Endodermal cell (in vitro differentiated cells): ENCODE measurements at regions not wholly inside any gene's neighbourhood (a gene's known extent, or its start where the extent isn't known, plus 50 kb on each side); places are given as distances from the start of the nearest gene placed in this dataset.

Experiments
- DNase-seq: peaks from one replicate; pipeline ENCODE4 v3.0.0-alpha.2; 2017
- H3K27ac ChIP-seq: 2 replicates; pipeline ENCODE4 v1.5.1; 2013; ENCODE audit warnings: mild to moderate bottlenecking, low read depth, low read length, moderate library complexity
- H3K27me3 ChIP-seq: 2 replicates; pipeline ENCODE4 v1.6.1; 2013; ENCODE audit warnings: mild to moderate bottlenecking, low read length, moderate library complexity; ENCODE audit not compliant: insufficient read depth, control insufficient read depth, poor library complexity, severe bottlenecking
- H3K36me3 ChIP-seq: 2 replicates; pipeline ENCODE4 v1.7.0; 2013; ENCODE audit warnings: mild to moderate bottlenecking, low read length, moderate library complexity; ENCODE audit not compliant: control insufficient read depth, insufficient read depth
- H3K4me1 ChIP-seq: one replicate; pipeline ENCODE4 v1.7.0; 2013; ENCODE audit warnings: low read length; ENCODE audit not compliant: control insufficient read depth, insufficient read depth
- H3K4me3 ChIP-seq: 2 replicates; pipeline ENCODE4 v1.5.1; 2013; ENCODE audit warnings: mild to moderate bottlenecking, low read length, moderate library complexity
- H3K9ac ChIP-seq: 2 replicates; pipeline ENCODE4 v1.6.1; 2013; ENCODE audit warnings: mild to moderate bottlenecking, low read length, moderate library complexity; ENCODE audit not compliant: poor library complexity, severe bottlenecking; ENCODE audit errors: extremely low read depth
- H3K9me3 ChIP-seq: 2 replicates; pipeline ENCODE4 v1.6.1; 2013; ENCODE audit warnings: mild to moderate bottlenecking, low read length, moderate library complexity; ENCODE audit not compliant: control insufficient read depth
- H3K27ac Mint-ChIP-seq: 2 replicates; pipeline ENCODE4 v1.8.0; 2020; ENCODE audit warnings: mixed read lengths
- H3K27me3 Mint-ChIP-seq: 2 replicates; pipeline ENCODE4 v1.8.0; 2021; ENCODE audit warnings: mild to moderate bottlenecking, mixed read lengths; ENCODE audit not compliant: insufficient read depth
- H3K36me3 Mint-ChIP-seq: 2 replicates; pipeline ENCODE4 v1.8.0; 2020; ENCODE audit warnings: low read depth, mixed read lengths
- H3K4me1 Mint-ChIP-seq: 2 replicates; pipeline ENCODE4 v1.8.0; 2020; ENCODE audit warnings: mixed read lengths
- H3K4me3 Mint-ChIP-seq: 2 replicates; pipeline ENCODE4 v1.8.0; 2020; ENCODE audit warnings: mild to moderate bottlenecking, moderate library complexity, mixed read lengths
- H3K9me3 Mint-ChIP-seq: 2 replicates; pipeline ENCODE4 v1.8.0; 2020; ENCODE audit warnings: mild to moderate bottlenecking, mixed read lengths
- CTCF ChIP-seq: fragments of 200-600 bp; sonication (generic); conservative IDR thresholded peaks from 2 replicates; pipeline ENCODE4 v1.5.0; 2021; ENCODE audit warnings: antibody characterized with exemption, mild to moderate bottlenecking
- WGBS, 2 experiments: methylation state at CpG; one replicate each; pipeline versions ENCODE4 v1.1.5 to v1.1.7; 2013; ENCODE audit warnings: missing lambda C conversion rate in 2 of 2, mixed read lengths in 1 of 2; ENCODE audit not compliant: insufficient coverage in 1 of 2, insufficient read length in 1 of 2; 5-methylcytosine and 5-hydroxymethylcytosine counted together

DNA sequence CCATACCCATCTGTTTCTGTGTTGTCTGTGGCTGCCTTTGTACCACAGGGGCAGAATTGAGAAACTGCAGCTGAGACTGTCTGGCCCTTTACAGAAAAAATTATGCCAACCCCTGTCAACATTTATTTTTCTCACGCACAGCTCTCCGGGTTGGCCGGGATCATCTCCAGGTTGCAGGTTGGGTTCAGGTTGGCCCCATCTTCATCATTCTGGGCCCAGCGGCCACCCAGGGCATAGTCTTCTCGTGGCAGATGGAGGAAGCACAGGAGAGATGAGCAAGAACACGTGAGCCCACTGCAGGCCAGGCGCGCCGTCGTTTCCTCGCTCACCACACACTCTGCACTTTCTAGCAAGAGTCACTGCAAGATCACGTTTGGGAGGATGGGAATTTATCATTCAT is 66.1 kb upstream of the SEC14L1 start:
- no peaks in the 10 kb centered on the region for H3K36me3 ChIP-seq
- no peak overlapping the region for H3K27ac ChIP-seq
- H3K4me3 Mint-ChIP-seq: no peak overlapping the region
- H3K4me1 ChIP-seq: no peaks in the 10 kb centered on the region
- H3K9me3 ChIP-seq: no peaks in the 10 kb centered on the region
- H3K36me3 Mint-ChIP-seq: no peaks in the 10 kb centered on the region
- no peak overlapping the region for H3K4me3 ChIP-seq
- DNase-seq: no peak
- peaks cover 10% of the 10 kb centered on the region for H3K27me3 ChIP-seq
- no peaks in the 10 kb centered on the region for H3K4me1 Mint-ChIP-seq
- H3K27ac Mint-ChIP-seq: no peak overlapping the region
- TF ChIP-seq CTCF: no peak
- H3K9ac ChIP-seq: no peak overlapping the region
- peaks cover 7% of the 10 kb centered on the region for H3K27me3 Mint-ChIP-seq
- H3K9me3 Mint-ChIP-seq: no peaks in the 10 kb centered on the region
- WGBS, 2 experiments: 86 to 92% methylated on average over 12 of the region's 12 CpGs

GRCh38 chr17:77076124-77076830 is 64.5 kb upstream of the SEC14L1 start:
- no peak for DNase-seq
- no peaks in the 10 kb centered on the region for H3K4me1 Mint-ChIP-seq
- no peaks in the 10 kb centered on the region for H3K9me3 ChIP-seq
- no peaks in the 10 kb centered on the region for H3K36me3 Mint-ChIP-seq
- H3K27me3 ChIP-seq: peaks cover 10% of the 10 kb centered on the region
- no peak overlapping the region for H3K4me3 ChIP-seq
- no peaks in the 10 kb centered on the region for H3K9me3 Mint-ChIP-seq
- TF ChIP-seq CTCF: no peak
- H3K9ac ChIP-seq: no peak overlapping the region
- H3K36me3 ChIP-seq: no peaks in the 10 kb centered on the region
- H3K27ac Mint-ChIP-seq: no peak overlapping the region
- 74 to 77% methylated on average over 9 to 14 of the region's 14 CpGs for WGBS, 2 experiments
- H3K4me3 Mint-ChIP-seq: no peak overlapping the region
- no peak overlapping the region for H3K27ac ChIP-seq
- H3K4me1 ChIP-seq: no peaks in the 10 kb centered on the region
- peaks cover 7% of the 10 kb centered on the region for H3K27me3 Mint-ChIP-seq

DNA sequence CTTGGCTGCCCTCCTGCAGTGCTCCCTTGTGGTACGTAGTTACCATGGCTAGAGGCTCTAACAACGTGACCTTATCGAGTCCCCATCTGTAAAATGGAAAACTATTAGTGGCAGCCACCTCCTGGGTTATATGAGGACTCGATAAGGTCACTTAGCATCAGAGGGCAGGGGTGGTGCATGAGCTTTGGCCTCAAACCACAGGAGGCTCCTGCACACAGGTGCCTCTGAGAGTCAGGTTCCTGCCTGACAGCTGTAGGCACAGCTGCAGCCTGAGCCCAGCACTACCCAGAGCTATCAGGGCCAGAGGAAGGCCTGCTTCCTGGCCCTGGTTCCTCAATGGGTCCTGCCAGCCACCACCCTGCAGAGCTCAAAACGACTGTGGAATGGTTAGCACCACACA is 57.2 kb upstream of the SEC14L1 start:
- Histone ChIP-seq H3K4me1 (no peaks in the 10 kb centered on the region), H3K4me3 (no peak overlapping the region), H3K9ac (no peak overlapping the region), H3K36me3 (no peaks in the 10 kb centered on the region), H3K27ac (no peak overlapping the region), H3K9me3 (no peaks in the 10 kb centered on the region), H3K27me3 (no peaks in the 10 kb centered on the region)
- H3K4me3 Mint-ChIP-seq: no peak overlapping the region
- no peak for TF ChIP-seq CTCF
- H3K27ac Mint-ChIP-seq: no peak overlapping the region
- H3K36me3 Mint-ChIP-seq: no peaks in the 10 kb centered on the region
- 86 to 87% methylated on average over 5 of the region's 5 CpGs for WGBS, 2 experiments
- peaks cover 4% of the 10 kb centered on the region for H3K4me1 Mint-ChIP-seq
- H3K27me3 Mint-ChIP-seq: no peaks in the 10 kb centered on the region
- H3K9me3 Mint-ChIP-seq: peaks cover 4% of the 10 kb centered on the region
- DNase-seq: no peak
